ENCODE measurements at regions not wholly inside any gene's neighbourhood (a gene's known extent, or its start where the extent isn't known, plus 50 kb on each side); places are given as distances from the start of the nearest gene placed in this dataset.

- ATAC-seq = no peak
- DNase-seq = no peak
- H3K4me1 ChIP-seq = peaks cover 9% of the 10 kb centered on the region
- H3K27me3 ChIP-seq = no peaks in the 10 kb centered on the region
- peak overlapping the region; percentile 11 for H3K4me3 ChIP-seq
- H3K27ac ChIP-seq = no peak overlapping the region
- no peaks in the 10 kb centered on the region for H3K9me3 ChIP-seq
- intact Hi-C loops (cut with DNase I) = no loop called here
- TF ChIP-seq, protein P1, sequence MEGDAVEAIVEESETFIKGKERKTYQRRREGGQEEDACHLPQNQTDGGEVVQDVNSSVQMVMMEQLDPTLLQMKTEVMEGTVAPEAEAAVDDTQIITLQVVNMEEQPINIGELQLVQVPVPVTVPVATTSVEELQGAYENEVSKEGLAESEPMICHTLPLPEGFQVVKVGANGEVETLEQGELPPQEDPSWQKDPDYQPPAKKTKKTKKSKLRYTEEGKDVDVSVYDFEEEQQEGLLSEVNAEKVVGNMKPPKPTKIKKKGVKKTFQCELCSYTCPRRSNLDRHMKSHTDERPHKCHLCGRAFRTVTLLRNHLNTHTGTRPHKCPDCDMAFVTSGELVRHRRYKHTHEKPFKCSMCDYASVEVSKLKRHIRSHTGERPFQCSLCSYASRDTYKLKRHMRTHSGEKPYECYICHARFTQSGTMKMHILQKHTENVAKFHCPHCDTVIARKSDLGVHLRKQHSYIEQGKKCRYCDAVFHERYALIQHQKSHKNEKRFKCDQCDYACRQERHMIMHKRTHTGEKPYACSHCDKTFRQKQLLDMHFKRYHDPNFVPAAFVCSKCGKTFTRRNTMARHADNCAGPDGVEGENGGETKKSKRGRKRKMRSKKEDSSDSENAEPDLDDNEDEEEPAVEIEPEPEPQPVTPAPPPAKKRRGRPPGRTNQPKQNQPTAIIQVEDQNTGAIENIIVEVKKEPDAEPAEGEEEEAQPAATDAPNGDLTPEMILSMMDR (IDR thresholded peaks at IDR 0.05) = no peak
- H3K36me3 ChIP-seq = no peaks in the 10 kb centered on the region
Observed at GRCh38 chr13:50235604-50236342, 220.5 kb downstream of the KCNRG start.

DNA sequence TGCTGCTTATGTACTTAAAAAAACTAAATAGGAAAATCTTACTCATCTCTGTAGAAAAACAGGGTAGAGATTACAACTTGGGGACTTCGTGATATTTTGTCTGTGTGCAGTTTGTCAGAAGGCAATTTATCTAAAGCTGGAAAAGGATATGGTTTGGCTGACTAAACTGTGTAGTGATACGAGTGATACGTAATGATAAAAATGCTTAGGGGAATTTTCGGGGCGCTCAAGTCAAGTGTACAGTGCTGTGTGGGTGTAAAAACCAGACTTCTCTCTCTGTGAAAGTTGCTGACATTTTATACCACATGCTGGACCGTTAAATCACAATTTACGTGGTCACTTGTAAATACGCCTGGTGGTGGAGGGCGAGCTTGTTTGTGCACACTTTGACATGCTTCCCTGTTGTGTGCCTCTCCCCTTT is 221.7 kb downstream of the KCNRG start:
- Histone ChIP-seq H3K4me1 (peaks cover 8% of the 10 kb centered on the region), H3K27ac (no peak overlapping the region), H3K27me3 (no peaks in the 10 kb centered on the region), H3K4me3 (no peak overlapping the region), H3K9me3 (no peaks in the 10 kb centered on the region), H3K36me3 (no peaks in the 10 kb centered on the region)
- intact Hi-C loops (cut with DNase I) = no loop called here
- TF ChIP-seq, protein P1 (IDR thresholded peaks at IDR 0.05) = no peak
- DNase-seq = no peak
- no peak for ATAC-seq

GRCh38 chr13:50238922-50239321 is 223.7 kb downstream of the KCNRG start:
- DNase-seq (no peak), ATAC-seq (no peak)
- no peaks in the 10 kb centered on the region for H3K9me3 ChIP-seq
- TF ChIP-seq, protein P1 (IDR thresholded peaks at IDR 0.05) = no peak
- H3K27me3 ChIP-seq = no peaks in the 10 kb centered on the region
- no peak overlapping the region for H3K4me3 ChIP-seq
- intact Hi-C loops (cut with DNase I) = no loop called here
- peaks cover 8% of the 10 kb centered on the region for H3K4me1 ChIP-seq
- no peak overlapping the region for H3K27ac ChIP-seq
- no peaks in the 10 kb centered on the region for H3K36me3 ChIP-seq

GRCh38 chr13:50241479-50241878 is 226.2 kb downstream of the KCNRG start:
- H3K9me3 ChIP-seq = no peaks in the 10 kb centered on the region
- H3K4me1 ChIP-seq = peaks cover 8% of the 10 kb centered on the region
- H3K36me3 ChIP-seq = no peaks in the 10 kb centered on the region
- H3K4me3 ChIP-seq = no peak overlapping the region
- H3K27me3 ChIP-seq = no peaks in the 10 kb centered on the region
- DNase-seq (no peak), ATAC-seq (no peak)
- no peak overlapping the region for H3K27ac ChIP-seq
- intact Hi-C loops (cut with DNase I) = no loop called here
- TF ChIP-seq, protein P1 (IDR thresholded peaks at IDR 0.05) = no peak

- H3K36me3 ChIP-seq = no peaks in the 10 kb centered on the region
- DNase-seq (no peak), ATAC-seq (no peak)
- H3K27ac ChIP-seq = no peak overlapping the region
- no peaks in the 10 kb centered on the region for H3K27me3 ChIP-seq
- H3K4me1 ChIP-seq = no peaks in the 10 kb centered on the region
- intact Hi-C loops (cut with DNase I) = no loop called here
- no peaks in the 10 kb centered on the region for H3K9me3 ChIP-seq
- no peak overlapping the region for H3K4me3 ChIP-seq
- TF ChIP-seq, protein P1 (IDR thresholded peaks at IDR 0.05) = no peak
Observed at GRCh38 chr13:50243931-50244330, 228.7 kb downstream of the KCNRG start.

- DNase-seq = no peak
- H3K27me3 ChIP-seq = no peaks in the 10 kb centered on the region
- H3K4me3 ChIP-seq = no peak overlapping the region
- H3K4me1 ChIP-seq = no peaks in the 10 kb centered on the region
- TF ChIP-seq, protein P1 (IDR thresholded peaks at IDR 0.05) = no peak
- intact Hi-C loops (cut with DNase I) = no loop called here
- ATAC-seq = no peak
- H3K27ac ChIP-seq = no peak overlapping the region
- no peaks in the 10 kb centered on the region for H3K36me3 ChIP-seq
- H3K9me3 ChIP-seq = no peaks in the 10 kb centered on the region
Observed at GRCh38 chr13:50244355-50244712, 229.1 kb downstream of the KCNRG start.
